SK-N-MC (cell line): ENCODE measurements at regions not wholly inside any gene's neighbourhood (a gene's known extent, or its start where the extent isn't known, plus 50 kb on each side); places are given as distances from the start of the nearest gene placed in this dataset.

Experiments
- EZH2 ChIP-seq: fragments of 200-600 bp; sonication (generic); IDR thresholded peaks from one replicate; pipeline ENCODE4 v1.6.1; 2017; ENCODE audit warnings: antibody characterized with exemption
- POLR2AphosphoS5 ChIP-seq: IDR thresholded peaks from 2 replicates; pipeline ENCODE4 v1.6.1; 2012; ENCODE audit warnings: mild to moderate bottlenecking, low read depth, low read length, borderline replicate concordance

DNA sequence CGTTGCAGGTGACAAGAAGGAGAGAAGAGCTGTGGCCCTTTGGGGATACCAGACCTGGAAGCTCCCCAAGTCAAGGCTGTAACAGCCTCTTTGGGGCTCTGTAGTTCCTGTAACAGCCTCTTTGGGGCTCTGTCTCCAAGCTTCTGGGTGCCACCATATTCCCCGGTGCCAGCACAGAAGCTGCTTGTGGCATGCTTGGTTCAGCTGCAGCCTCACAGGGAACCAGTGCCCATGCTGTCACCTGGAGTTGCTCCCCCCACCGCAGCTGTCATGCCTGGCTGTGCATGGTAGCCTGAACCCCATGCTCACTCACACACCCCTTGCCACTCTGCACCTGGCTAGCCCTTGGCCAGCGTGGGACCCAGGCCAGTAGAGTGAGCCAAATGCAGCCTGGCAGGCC, 109.1 kb downstream of the ELAPOR2 start:
- no peak for TF ChIP-seq EZH2
- TF ChIP-seq POLR2AphosphoS5: no peak
